ENCODE measurements at regions not wholly inside any gene's neighbourhood (a gene's known extent, or its start where the extent isn't known, plus 50 kb on each side); places are given as distances from the start of the nearest gene placed in this dataset.

DNA sequence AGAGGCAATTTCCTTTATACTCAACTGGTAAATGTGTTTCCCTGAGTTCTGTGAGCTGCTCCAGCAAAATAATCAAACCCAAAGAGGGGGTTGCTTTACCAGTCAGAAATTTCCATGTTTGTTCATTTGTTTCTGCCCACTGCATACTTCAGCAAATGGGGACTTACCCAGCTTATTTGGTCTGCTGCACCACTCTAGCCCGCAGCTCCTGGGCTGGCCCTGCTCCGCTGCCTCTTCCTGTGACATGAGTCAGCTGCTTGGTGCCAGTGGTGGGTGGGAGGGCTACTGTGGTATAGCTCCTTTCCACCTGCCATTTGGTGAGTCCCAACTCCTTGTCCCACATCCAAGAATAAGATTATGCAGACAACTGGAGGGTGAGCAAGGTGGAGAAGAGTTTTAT lies 644.2 kb downstream of the MCTP2 start:
- no peak for DNase-seq
- intact Hi-C loops (cut with DNase I), result no loop called here
- WGBS, 2 donors, result 94% methylated on average over 2 of the region's 2 CpGs
- no peaks in the 10 kb centered on the region for H3K4me1 ChIP-seq
- no peak overlapping the region for H3K27ac ChIP-seq
- H3K9me3 ChIP-seq, result peaks cover 0 to 1% (median 0%) of the 10 kb centered on the region in 4 donors
- H3K36me3 ChIP-seq, result no peaks in the 10 kb centered on the region
- no peaks in the 10 kb centered on the region for H3K27me3 ChIP-seq
- TF ChIP-seq POLR2A (IDR thresholded peaks at IDR 0.05) (no peak), POLR2AphosphoS5 (IDR thresholded peaks at IDR 0.05) (no peak), EP300 (IDR thresholded peaks at IDR 0.05) (no peak)
- TF ChIP-seq, protein P1, sequence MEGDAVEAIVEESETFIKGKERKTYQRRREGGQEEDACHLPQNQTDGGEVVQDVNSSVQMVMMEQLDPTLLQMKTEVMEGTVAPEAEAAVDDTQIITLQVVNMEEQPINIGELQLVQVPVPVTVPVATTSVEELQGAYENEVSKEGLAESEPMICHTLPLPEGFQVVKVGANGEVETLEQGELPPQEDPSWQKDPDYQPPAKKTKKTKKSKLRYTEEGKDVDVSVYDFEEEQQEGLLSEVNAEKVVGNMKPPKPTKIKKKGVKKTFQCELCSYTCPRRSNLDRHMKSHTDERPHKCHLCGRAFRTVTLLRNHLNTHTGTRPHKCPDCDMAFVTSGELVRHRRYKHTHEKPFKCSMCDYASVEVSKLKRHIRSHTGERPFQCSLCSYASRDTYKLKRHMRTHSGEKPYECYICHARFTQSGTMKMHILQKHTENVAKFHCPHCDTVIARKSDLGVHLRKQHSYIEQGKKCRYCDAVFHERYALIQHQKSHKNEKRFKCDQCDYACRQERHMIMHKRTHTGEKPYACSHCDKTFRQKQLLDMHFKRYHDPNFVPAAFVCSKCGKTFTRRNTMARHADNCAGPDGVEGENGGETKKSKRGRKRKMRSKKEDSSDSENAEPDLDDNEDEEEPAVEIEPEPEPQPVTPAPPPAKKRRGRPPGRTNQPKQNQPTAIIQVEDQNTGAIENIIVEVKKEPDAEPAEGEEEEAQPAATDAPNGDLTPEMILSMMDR (IDR thresholded peaks at IDR 0.05), result no peak
- no peak overlapping the region for H3K4me3 ChIP-seq

DNA sequence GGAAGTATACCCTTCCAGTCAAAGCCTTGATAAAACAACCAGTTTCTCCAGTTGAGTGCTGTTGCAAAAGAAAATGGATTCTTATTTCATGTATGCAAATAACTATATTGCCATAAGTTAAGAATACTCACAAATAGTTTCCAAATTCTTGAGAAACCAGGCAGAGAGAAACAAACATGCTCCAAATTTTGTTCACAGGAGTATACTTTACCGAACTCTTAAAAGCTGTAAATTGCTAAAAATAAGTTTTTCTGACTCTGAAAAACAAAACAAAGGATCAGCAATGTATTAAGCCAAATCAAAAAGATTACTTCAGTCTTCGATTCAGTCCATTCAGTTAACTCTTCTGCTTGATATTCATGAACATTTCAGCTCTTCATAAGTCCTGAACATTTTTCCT lies 646.5 kb downstream of the MCTP2 start:
- intact Hi-C loops (cut with DNase I), result no loop called here

DNA sequence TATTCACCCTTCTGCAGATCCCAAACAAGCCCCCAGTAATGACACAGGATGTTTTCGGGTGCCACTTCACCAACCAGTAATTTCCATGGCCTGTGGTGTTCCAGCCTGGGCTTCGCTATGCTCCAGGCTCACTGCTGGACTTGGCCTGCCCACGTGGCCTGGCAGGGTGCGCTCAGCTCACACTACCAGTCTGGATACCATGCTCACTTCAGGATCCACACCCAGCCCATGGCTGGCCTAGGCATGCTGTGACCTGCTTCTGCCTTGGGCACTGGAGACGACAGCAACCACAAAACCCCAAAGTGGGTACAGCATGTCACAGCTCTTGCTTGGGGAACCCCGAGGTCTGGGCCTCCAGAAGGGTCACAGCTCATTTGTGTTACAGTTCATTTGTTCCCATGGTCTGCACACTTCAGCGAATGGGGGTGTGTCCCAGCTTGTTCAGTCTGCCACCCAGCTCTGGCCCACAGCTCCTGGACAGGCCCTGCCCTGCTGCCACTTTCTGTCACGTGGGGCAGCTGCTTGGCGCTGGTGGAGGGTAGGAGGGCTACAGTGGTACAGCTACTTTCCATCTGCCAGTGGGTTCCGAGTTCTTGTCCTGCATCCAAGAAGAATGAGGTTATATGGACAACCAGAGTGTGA lies 650.8 kb downstream of the MCTP2 start:
- no peak for DNase-seq
- TF ChIP-seq EP300 (IDR thresholded peaks at IDR 0.05) (no peak), POLR2A (IDR thresholded peaks at IDR 0.05) (no peak), POLR2AphosphoS5 (IDR thresholded peaks at IDR 0.05) (no peak)
- TF ChIP-seq, protein P1 (IDR thresholded peaks at IDR 0.05), result no peak
- Histone ChIP-seq H3K4me1 (no peaks in the 10 kb centered on the region), H3K36me3 (no peaks in the 10 kb centered on the region), H3K27me3 (no peaks in the 10 kb centered on the region), H3K27ac (no peak overlapping the region), H3K4me3 (no peak overlapping the region), H3K9me3 (peaks cover 0 to 5% (median 0%) of the 10 kb centered on the region in 4 donors)
- WGBS, 2 donors, result 89 to 90% methylated on average over 10 of the region's 10 CpGs
- intact Hi-C loops (cut with DNase I), result no loop called here

More for the DNA sequence above, 646.5 kb downstream of the MCTP2 start:
- Histone ChIP-seq H3K27me3 (no peaks in the 10 kb centered on the region), H3K9me3 (peaks cover 0 to 1% (median 0%) of the 10 kb centered on the region in 4 donors), H3K27ac (no peak overlapping the region), H3K4me1 (no peaks in the 10 kb centered on the region), H3K4me3 (no peak overlapping the region), H3K36me3 (no peaks in the 10 kb centered on the region)
- no peak for DNase-seq
- 59 to 87% methylated on average over 2 of the region's 2 CpGs for WGBS, 2 donors
- TF ChIP-seq EP300 (IDR thresholded peaks at IDR 0.05) (no peak), POLR2AphosphoS5 (IDR thresholded peaks at IDR 0.05) (no peak), POLR2A (IDR thresholded peaks at IDR 0.05) (no peak)
- TF ChIP-seq, protein P1 (IDR thresholded peaks at IDR 0.05), result no peak

DNA sequence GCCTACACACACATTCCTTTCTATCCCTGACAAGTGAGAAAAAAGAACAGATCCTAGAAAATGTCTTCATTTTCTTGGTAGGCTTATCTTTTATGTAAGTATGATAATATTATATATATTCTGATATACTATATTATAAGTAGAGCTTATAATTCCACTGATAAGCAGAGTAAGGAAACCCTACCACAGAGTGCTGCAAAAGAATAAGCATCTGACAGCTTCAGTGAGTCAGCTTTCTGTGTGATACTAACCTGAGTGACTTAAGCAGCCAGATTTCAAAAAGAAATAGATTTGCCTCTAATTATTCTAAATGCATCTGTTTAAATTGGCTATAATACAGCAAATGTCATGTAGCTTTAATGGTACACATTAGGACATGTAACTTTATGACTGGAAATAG lies 656.0 kb downstream of the MCTP2 start:
- Histone ChIP-seq H3K9me3 (peaks cover 0 to 3% (median 0%) of the 10 kb centered on the region in 4 donors), H3K27me3 (no peaks in the 10 kb centered on the region), H3K4me3 (no peak overlapping the region), H3K27ac (no peak overlapping the region), H3K4me1 (no peaks in the 10 kb centered on the region), H3K36me3 (no peaks in the 10 kb centered on the region)
- TF ChIP-seq EP300 (IDR thresholded peaks at IDR 0.05) (no peak), POLR2AphosphoS5 (IDR thresholded peaks at IDR 0.05) (no peak), POLR2A (IDR thresholded peaks at IDR 0.05) (no peak)
- TF ChIP-seq, protein P1 (IDR thresholded peaks at IDR 0.05), result no peak
- intact Hi-C loops (cut with DNase I), result no loop called here
- DNase-seq, result no peak

DNA sequence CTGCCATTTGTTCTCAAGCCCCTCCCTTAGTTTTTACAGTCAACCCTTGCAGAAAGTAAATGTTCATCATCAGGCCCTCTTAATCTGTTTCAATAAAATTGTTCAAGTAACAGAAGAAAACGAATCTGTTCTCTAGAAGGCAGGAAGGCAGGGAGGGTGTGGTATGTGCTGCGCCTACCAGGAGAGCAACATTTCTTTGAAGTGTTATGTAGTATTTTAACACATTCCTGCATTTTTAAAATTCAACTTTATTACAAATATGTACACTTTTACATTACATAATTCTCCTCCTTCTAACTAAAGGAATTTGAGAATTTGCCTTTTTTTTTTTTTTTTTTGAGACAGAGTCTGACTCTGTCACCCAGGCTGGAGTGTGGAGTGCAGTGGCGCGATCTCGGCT lies 657.8 kb downstream of the MCTP2 start:
- Histone ChIP-seq H3K4me3 (no peak overlapping the region), H3K9me3 (peaks cover 0 to under 1% (median 0%) of the 10 kb centered on the region in 4 donors), H3K36me3 (no peaks in the 10 kb centered on the region), H3K27me3 (no peaks in the 10 kb centered on the region), H3K27ac (no peak overlapping the region), H3K4me1 (no peaks in the 10 kb centered on the region)
- WGBS, 2 donors, result 89% methylated on average over 5 of the region's 5 CpGs
- no peak for TF ChIP-seq EP300 (IDR thresholded peaks at IDR 0.05)
- TF ChIP-seq, protein P1 (IDR thresholded peaks at IDR 0.05), result no peak
- no peak for TF ChIP-seq POLR2AphosphoS5 (IDR thresholded peaks at IDR 0.05)
- no peak for DNase-seq
- intact Hi-C loops (cut with DNase I), result no loop called here
